Left lung (tissue), 4 donors: ENCODE measurements at regions not wholly inside any gene's neighbourhood (a gene's known extent, or its start where the extent isn't known, plus 50 kb on each side); places are given as distances from the start of the nearest gene placed in this dataset.

ENCODE experiments used
- ATAC-seq: fragments of 200-7000 bp; cut with Tn5 transposase; one replicate; pipeline ENCODE4 v1.9.1; 2020; ENCODE audit warnings: moderate library complexity
- DNase-seq, 4 donors: peaks; one replicate each; pipeline ENCODE4 v3.0.0-alpha.2; 2013 to 2020
- H3K27ac ChIP-seq, 2 donors: fragments of 200-600 bp; sonication (generic) in 1 of 2; one replicate each; pipeline versions ENCODE4 v1.5.0 to v1.8.0; 2020 to 2021
- H3K27me3 ChIP-seq, 2 donors: fragments of 200-600 bp; sonication (generic) in 1 of 2; one replicate each; pipeline versions ENCODE4 v1.5.0 to v1.8.0; 2020 to 2021
- H3K36me3 ChIP-seq, 2 donors: fragments of 200-600 bp; sonication (generic) in 1 of 2; one replicate each; pipeline versions ENCODE4 v1.5.0 to v1.8.0; 2020 to 2021
- H3K4me1 ChIP-seq, 2 donors: fragments of 200-600 bp; one replicate each; pipeline ENCODE4 v1.8.0; 2021
- H3K4me3 ChIP-seq, 2 donors: fragments of 200-600 bp; sonication (generic) in 1 of 2; one replicate each; pipeline versions ENCODE4 v1.5.0 to v1.8.0; 2020 to 2021; ENCODE audit warnings: mild to moderate bottlenecking in 1 of 2
- H3K9me3 ChIP-seq, 2 donors: fragments of 200-600 bp; sonication (generic) in 1 of 2; one replicate each; pipeline versions ENCODE4 v1.5.0 to v1.8.0; 2020 to 2021
- intact Hi-C, 2 donors: fragments of 100-400 bp; cut with DNase I; formaldehyde crosslinking; loops; one replicate each; pipeline versions ENCODE4 v1.11.2 to v1.14.2; 2022
- TF ChIP-seq, protein P1 (sequence below), 2 donors: fragments of 200-600 bp; sonication (generic) in 1 of 2; IDR thresholded peaks; one replicate each; pipeline versions ENCODE4 v1.5.0 to v1.8.0; 2021; ENCODE audit warnings: antibody characterized with exemption in 2 of 2
- donor health status: DM: no; HTN: yes; CAD: no.
- donor health status: DM: no; HTN: no; CAD: no.

DNA sequence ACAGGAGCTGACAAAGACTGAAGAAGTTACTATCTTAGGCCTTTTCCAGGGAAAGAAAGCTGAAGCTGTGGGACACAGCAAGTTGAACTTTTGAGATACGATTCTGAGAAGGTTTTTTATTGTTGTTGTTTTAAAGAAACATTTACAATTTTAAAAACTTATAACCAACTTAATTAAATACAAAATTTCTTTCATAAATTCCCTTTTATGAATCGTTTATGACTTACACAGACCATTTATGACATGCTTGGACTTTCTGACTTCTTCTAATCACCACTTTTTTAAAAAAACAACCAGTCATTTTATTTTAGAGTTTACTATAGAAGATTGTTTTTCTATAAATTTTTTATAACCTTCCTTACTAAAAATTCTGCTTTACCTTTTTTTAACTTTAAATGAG is 68.7 kb downstream of the DHRS2 start:
- Histone ChIP-seq H3K4me1 (no peaks in the 10 kb centered on the region), H3K27ac (no peak overlapping the region), H3K9me3 (peaks cover 0 to 27% of the 10 kb centered on the region in 2 donors), H3K27me3 (no peaks in the 10 kb centered on the region), H3K4me3 (no peak overlapping the region), H3K36me3 (no peaks in the 10 kb centered on the region)
- no peak for DNase-seq
- intact Hi-C loops = no loop called here
- TF ChIP-seq, protein P1, sequence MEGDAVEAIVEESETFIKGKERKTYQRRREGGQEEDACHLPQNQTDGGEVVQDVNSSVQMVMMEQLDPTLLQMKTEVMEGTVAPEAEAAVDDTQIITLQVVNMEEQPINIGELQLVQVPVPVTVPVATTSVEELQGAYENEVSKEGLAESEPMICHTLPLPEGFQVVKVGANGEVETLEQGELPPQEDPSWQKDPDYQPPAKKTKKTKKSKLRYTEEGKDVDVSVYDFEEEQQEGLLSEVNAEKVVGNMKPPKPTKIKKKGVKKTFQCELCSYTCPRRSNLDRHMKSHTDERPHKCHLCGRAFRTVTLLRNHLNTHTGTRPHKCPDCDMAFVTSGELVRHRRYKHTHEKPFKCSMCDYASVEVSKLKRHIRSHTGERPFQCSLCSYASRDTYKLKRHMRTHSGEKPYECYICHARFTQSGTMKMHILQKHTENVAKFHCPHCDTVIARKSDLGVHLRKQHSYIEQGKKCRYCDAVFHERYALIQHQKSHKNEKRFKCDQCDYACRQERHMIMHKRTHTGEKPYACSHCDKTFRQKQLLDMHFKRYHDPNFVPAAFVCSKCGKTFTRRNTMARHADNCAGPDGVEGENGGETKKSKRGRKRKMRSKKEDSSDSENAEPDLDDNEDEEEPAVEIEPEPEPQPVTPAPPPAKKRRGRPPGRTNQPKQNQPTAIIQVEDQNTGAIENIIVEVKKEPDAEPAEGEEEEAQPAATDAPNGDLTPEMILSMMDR (IDR thresholded peaks at IDR 0.05) = no peak
- no peak for ATAC-seq

GRCh38 chr14:23707415-23707814 is 71.3 kb downstream of the DHRS2 start:
- Histone ChIP-seq H3K4me3 (no peak overlapping the region), H3K27me3 (peaks cover 0 to 8% of the 10 kb centered on the region in 2 donors), H3K27ac (no peak overlapping the region), H3K36me3 (no peaks in the 10 kb centered on the region), H3K4me1 (no peaks in the 10 kb centered on the region), H3K9me3 (peaks cover 0 to 27% of the 10 kb centered on the region in 2 donors)
- intact Hi-C loops = no loop called here
- TF ChIP-seq, protein P1 (IDR thresholded peaks at IDR 0.05) = no peak
- DNase-seq (no peak), ATAC-seq (no peak)

GRCh38 chr14:23708343-23708742 is 72.2 kb downstream of the DHRS2 start:
- H3K36me3 ChIP-seq = no peaks in the 10 kb centered on the region
- no peak overlapping the region for H3K4me3 ChIP-seq
- ATAC-seq (no peak), DNase-seq (no peak)
- TF ChIP-seq, protein P1 (IDR thresholded peaks at IDR 0.05) = no peak
- no peaks in the 10 kb centered on the region for H3K4me1 ChIP-seq
- intact Hi-C loops = no loop called here
- H3K27ac ChIP-seq = no peak overlapping the region
- H3K27me3 ChIP-seq = peaks cover 0 to 8% of the 10 kb centered on the region in 2 donors
- peaks cover 0 to 27% of the 10 kb centered on the region in 2 donors for H3K9me3 ChIP-seq

- H3K27ac ChIP-seq = no peak overlapping the region
- no peaks in the 10 kb centered on the region for H3K36me3 ChIP-seq
- ATAC-seq (no peak), DNase-seq (no peak)
- H3K27me3 ChIP-seq = peaks cover 0 to 8% of the 10 kb centered on the region in 2 donors
- H3K4me3 ChIP-seq = no peak overlapping the region
- peaks cover 0 to 17% of the 10 kb centered on the region in 2 donors for H3K9me3 ChIP-seq
- H3K4me1 ChIP-seq = no peaks in the 10 kb centered on the region
- TF ChIP-seq, protein P1 (IDR thresholded peaks at IDR 0.05) = no peak
- intact Hi-C loops = no loop called here
These were observed 73.8 kb downstream of the DHRS2 start for GRCh38 chr14:23709923-23710322.

DNA sequence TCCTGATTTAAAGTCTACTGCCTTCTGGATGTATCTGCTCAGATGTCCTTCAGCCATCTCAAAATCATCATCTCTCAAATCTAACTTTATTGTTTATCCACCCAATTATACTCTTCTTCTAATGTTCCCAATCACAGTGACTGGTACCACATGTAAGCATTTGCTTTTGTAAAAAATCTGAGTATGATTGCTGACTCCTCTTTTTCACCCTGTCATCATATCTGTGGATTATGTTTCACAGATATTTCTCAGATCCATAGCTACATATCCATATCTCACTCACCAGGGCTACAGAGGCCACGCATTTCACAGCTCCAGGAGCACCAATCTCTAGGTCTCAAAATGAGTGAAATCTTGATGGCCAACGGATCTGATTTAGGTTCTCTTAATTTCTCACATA is 76.1 kb downstream of the DHRS2 start:
- no peaks in the 10 kb centered on the region for H3K36me3 ChIP-seq
- H3K4me3 ChIP-seq = no peak overlapping the region
- no peak for DNase-seq
- H3K27ac ChIP-seq = no peak overlapping the region
- no peaks in the 10 kb centered on the region for H3K4me1 ChIP-seq
- intact Hi-C loops = no loop called here
- no peak for ATAC-seq
- peaks cover 0 to 8% of the 10 kb centered on the region in 2 donors for H3K27me3 ChIP-seq
- peaks cover 0 to 2% of the 10 kb centered on the region in 2 donors for H3K9me3 ChIP-seq
- TF ChIP-seq, protein P1 (IDR thresholded peaks at IDR 0.05) = no peak
